ENCODE measurements at regions not wholly inside any gene's neighbourhood (a gene's known extent, or its start where the extent isn't known, plus 50 kb on each side); places are given as distances from the start of the nearest gene placed in this dataset.

DNA sequence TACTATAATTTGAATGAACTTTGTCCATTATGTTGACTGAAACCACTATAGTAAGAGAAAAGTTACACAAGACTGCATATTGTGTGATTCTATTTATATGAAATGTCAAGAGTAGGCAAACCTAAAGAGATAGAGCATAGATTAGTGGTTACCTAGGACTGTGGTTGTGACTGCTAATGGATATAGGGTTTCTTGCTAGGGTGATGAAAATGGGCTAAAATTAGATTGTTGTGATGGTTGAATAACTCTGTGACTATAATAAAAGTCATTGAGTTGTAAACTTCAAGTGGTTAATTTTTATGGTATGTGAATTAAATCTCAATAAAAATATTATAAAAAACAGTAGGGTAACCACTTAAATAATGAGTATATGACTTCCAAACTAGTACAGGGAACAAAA is 142.9 kb upstream of the AHR start:
- no peak overlapping the region for H3K56ac ChIP-seq (ENCODE audit: insufficient read length, low read depth, low read length)

More for the DNA sequence above, 142.9 kb upstream of the AHR start:
- H3K9me3 Mint-ChIP-seq = no peaks in the 10 kb centered on the region
- Histone ChIP-seq H2BK5ac (ENCODE audit: insufficient read length, low read length) (no peak overlapping the region), H3K23ac (ENCODE audit: insufficient read length, low read depth, low read length) (no peak overlapping the region), H4K5ac (ENCODE audit: insufficient read length, low read depth, low read length) (no peak overlapping the region), H3K4me2 (ENCODE audit: insufficient read depth, insufficient read length, low read length) (no peak overlapping the region), H3K27ac (ENCODE audit: insufficient read length, low read depth, low read length) (no peak overlapping the region), H2BK12ac (ENCODE audit: insufficient read length, low read depth, low read length) (no peak overlapping the region), H3K79me1 (ENCODE audit: insufficient read depth, low read depth, low read length, poor library complexity, severe bottlenecking) (no peaks in the 10 kb centered on the region), H3K9me3 (ENCODE audit: control insufficient read depth, low read depth, low read length) (no peaks in the 10 kb centered on the region), H2BK120ac (ENCODE audit: low read depth, low read length, poor library complexity, severe bottlenecking) (no peak overlapping the region), H3K18ac (ENCODE audit: insufficient read length, low read depth, low read length) (no peak overlapping the region), H3K14ac (ENCODE audit: insufficient read depth, low read length) (no peak overlapping the region), H3K4ac (ENCODE audit: low read depth, low read length) (no peak overlapping the region), H3K23me2 (ENCODE audit: insufficient read length, low read depth, low read length, poor library complexity, severe bottlenecking) (no peaks in the 10 kb centered on the region), H3K9ac (ENCODE audit: extremely low read depth, insufficient read length, low read length) (no peak overlapping the region), H2AK5ac (ENCODE audit: insufficient read length, low read length) (no peak overlapping the region), H4K8ac (replicated peaks; ENCODE audit: insufficient read length, low read depth, low read length) (no peak overlapping the region), H2BK20ac (ENCODE audit: low read depth, low read length, poor library complexity, severe bottlenecking) (no peak overlapping the region), H2BK15ac (ENCODE audit: low read depth, low read length) (no peak overlapping the region), H3K4me1 (ENCODE audit: insufficient read depth, low read length) (no peaks in the 10 kb centered on the region), H4K91ac (ENCODE audit: insufficient read length, low read depth, low read length) (no peak overlapping the region), H3K79me2 (ENCODE audit: insufficient read depth, low read length) (no peaks in the 10 kb centered on the region), H2AFZ (ENCODE audit: low read length) (no peak overlapping the region), H4K20me1 (ENCODE audit: control insufficient read depth, insufficient read depth, insufficient read length) (no peaks in the 10 kb centered on the region), H3T11ph (ENCODE audit: low read length) (no peak overlapping the region), H3K27me3 (ENCODE audit: insufficient read depth, low read length) (no peaks in the 10 kb centered on the region)
- TF ChIP-seq CTCF (conservative IDR thresholded peaks at IDR 0.05) = no peak
- no peaks in the 10 kb centered on the region for H3K27me3 Mint-ChIP-seq (ENCODE audit: low read depth)
- H3K27ac Mint-ChIP-seq = no peak overlapping the region
- DNase-seq = no peak
- H3K4me3 Mint-ChIP-seq = no peak overlapping the region
- H3K4me1 Mint-ChIP-seq = no peaks in the 10 kb centered on the region
- H3K36me3 Mint-ChIP-seq (ENCODE audit: insufficient read depth in 1 of 3, low read depth in 3 of 3) = no peaks in the 10 kb centered on the region
